ENCODE measurements at regions not wholly inside any gene's neighbourhood (a gene's known extent, or its start where the extent isn't known, plus 50 kb on each side); places are given as distances from the start of the nearest gene placed in this dataset.
A peak's percentile ranks its signal among the peaks of the same experiment; 100 is the strongest.

GRCh38 chr20:40467703-40468411 is 221.2 kb downstream of the MAFB start:
- intact Hi-C loops (cut with DNase I), result loop anchor here in 1 of 10 donors (10.0 kb wide), 1 partner anchor 313 kb away; no protein-coding TSS in a partner anchor
- Histone ChIP-seq H3K27ac (peak overlapping the region in 1 of 10 donors; percentile 52), H3K4me3 (no peak overlapping the region), H3K27me3 (no peaks in the 10 kb centered on the region), H3K4me1 (peaks cover 0 to 54% (median 11%) of the 10 kb centered on the region in 9 donors), H3K9me3 (no peaks in the 10 kb centered on the region), H3K36me3 (no peaks in the 10 kb centered on the region)
- TF ChIP-seq CTCF (IDR thresholded peaks at IDR 0.05), result no peak
- 91 to 92% methylated on average over 8 of the region's 8 CpGs for WGBS, 2 donors
- DNase-seq (no peak), ATAC-seq (no peak)

DNA sequence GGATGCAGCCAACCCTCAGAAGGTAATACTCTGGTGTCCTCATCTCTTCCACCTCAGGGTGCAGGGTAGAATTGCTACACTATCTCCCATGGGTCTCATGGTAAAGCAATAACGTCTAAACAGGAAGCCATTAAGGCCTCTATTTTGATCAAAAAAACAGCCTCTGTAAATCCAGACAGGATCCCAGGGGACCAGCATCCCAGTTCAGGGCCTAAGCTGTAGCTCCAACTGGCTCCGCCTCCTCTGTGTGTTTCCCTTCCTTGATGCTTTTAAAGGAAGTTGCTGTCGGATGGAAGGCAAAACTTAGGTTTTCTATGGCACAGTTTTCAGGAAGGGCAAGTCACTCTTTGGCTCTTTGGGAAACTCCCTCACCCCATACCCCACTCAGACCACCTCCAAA is 222.0 kb downstream of the MAFB start:
- 51 to 68% methylated on average over 3 of the region's 3 CpGs for WGBS, 2 donors
- Histone ChIP-seq H3K4me1 (peaks cover 0 to 60% (median 11%) of the 10 kb centered on the region in 9 donors), H3K27ac (peak overlapping the region in 1 of 10 donors; percentile 52), H3K4me3 (no peak overlapping the region), H3K27me3 (no peaks in the 10 kb centered on the region), H3K36me3 (no peaks in the 10 kb centered on the region), H3K9me3 (no peaks in the 10 kb centered on the region)
- no peak for TF ChIP-seq CTCF (IDR thresholded peaks at IDR 0.05)
- ATAC-seq (no peak), DNase-seq (peak; percentile 25 to 29)
- intact Hi-C loops (cut with DNase I), result loop anchor here in 1 of 10 donors (10.0 kb wide), 1 partner anchor 312 kb away; no protein-coding TSS in a partner anchor

GRCh38 chr20:40464731-40465208 is 224.3 kb downstream of the MAFB start:
- peaks cover 0 to 39% (median 0%) of the 10 kb centered on the region in 9 donors for H3K4me1 ChIP-seq
- H3K36me3 ChIP-seq, result no peaks in the 10 kb centered on the region
- WGBS, 2 donors, result 90 to 93% methylated on average over 2 of the region's 2 CpGs
- H3K9me3 ChIP-seq, result no peaks in the 10 kb centered on the region
- peak in 6 of 8 donors; percentile 24 to 81 (median 65) for ATAC-seq
- DNase-seq, result no peak
- intact Hi-C loops (cut with DNase I), result loop anchor here in 1 of 10 donors (10.0 kb wide), 1 partner anchor 310 kb away; no protein-coding TSS in a partner anchor
- no peak for TF ChIP-seq CTCF (IDR thresholded peaks at IDR 0.05)
- H3K27me3 ChIP-seq, result no peaks in the 10 kb centered on the region
- H3K4me3 ChIP-seq, result no peak overlapping the region
- H3K27ac ChIP-seq, result peak overlapping the region in 3 of 10 donors; percentile 2 to 82 (median 9)

GRCh38 chr20:40463171-40463570 is 225.9 kb downstream of the MAFB start:
- no peaks in the 10 kb centered on the region for H3K9me3 ChIP-seq
- DNase-seq (no peak), ATAC-seq (peak in 3 of 8 donors; percentile 22 to 48 (median 41))
- no peak overlapping the region for H3K4me3 ChIP-seq
- 62 to 63% methylated on average over 6 of the region's 6 CpGs for WGBS, 2 donors
- intact Hi-C loops (cut with DNase I), result loop anchor here in 1 of 10 donors (10.0 kb wide), 1 partner anchor 308 kb away; no protein-coding TSS in a partner anchor
- no peaks in the 10 kb centered on the region for H3K36me3 ChIP-seq
- peak overlapping the region in 2 of 10 donors; percentile 4 to 82 for H3K27ac ChIP-seq
- peaks cover 0 to 33% (median 0%) of the 10 kb centered on the region in 9 donors for H3K4me1 ChIP-seq
- no peak for TF ChIP-seq CTCF (IDR thresholded peaks at IDR 0.05)
- H3K27me3 ChIP-seq, result no peaks in the 10 kb centered on the region
